ENCODE measurements at regions not wholly inside any gene's neighbourhood (a gene's known extent, or its start where the extent isn't known, plus 50 kb on each side); places are given as distances from the start of the nearest gene placed in this dataset.

DNA sequence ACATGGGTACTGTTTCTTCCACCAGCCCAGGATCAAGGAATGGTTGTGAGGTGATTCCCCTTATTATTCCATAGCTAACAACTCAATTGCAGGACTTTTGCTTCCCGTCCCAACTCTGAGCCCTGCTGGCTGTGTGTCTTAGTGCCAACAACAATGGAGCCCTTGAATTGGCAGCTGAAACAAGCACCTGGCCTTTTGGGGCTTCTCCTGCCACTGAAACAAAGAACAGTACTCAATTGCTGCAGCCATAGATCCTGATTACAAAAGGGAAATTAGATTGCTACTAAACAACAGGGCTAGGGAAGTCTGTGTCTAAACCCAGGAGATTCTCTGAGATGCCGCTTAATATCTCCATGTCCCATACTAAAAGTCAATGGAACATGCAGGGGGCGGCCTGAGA, 61.3 kb upstream of the CARMIL1 start:
- no peak for DNase-seq (ENCODE audit: low read depth)
- no peak overlapping the region for H3K4me3 ChIP-seq (ENCODE audit: low read depth, low read length)
- TF ChIP-seq, protein P1, sequence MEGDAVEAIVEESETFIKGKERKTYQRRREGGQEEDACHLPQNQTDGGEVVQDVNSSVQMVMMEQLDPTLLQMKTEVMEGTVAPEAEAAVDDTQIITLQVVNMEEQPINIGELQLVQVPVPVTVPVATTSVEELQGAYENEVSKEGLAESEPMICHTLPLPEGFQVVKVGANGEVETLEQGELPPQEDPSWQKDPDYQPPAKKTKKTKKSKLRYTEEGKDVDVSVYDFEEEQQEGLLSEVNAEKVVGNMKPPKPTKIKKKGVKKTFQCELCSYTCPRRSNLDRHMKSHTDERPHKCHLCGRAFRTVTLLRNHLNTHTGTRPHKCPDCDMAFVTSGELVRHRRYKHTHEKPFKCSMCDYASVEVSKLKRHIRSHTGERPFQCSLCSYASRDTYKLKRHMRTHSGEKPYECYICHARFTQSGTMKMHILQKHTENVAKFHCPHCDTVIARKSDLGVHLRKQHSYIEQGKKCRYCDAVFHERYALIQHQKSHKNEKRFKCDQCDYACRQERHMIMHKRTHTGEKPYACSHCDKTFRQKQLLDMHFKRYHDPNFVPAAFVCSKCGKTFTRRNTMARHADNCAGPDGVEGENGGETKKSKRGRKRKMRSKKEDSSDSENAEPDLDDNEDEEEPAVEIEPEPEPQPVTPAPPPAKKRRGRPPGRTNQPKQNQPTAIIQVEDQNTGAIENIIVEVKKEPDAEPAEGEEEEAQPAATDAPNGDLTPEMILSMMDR (IDR thresholded peaks at IDR 0.05; ENCODE audit: low read depth, low read length, missing control alignments): no peak

DNA sequence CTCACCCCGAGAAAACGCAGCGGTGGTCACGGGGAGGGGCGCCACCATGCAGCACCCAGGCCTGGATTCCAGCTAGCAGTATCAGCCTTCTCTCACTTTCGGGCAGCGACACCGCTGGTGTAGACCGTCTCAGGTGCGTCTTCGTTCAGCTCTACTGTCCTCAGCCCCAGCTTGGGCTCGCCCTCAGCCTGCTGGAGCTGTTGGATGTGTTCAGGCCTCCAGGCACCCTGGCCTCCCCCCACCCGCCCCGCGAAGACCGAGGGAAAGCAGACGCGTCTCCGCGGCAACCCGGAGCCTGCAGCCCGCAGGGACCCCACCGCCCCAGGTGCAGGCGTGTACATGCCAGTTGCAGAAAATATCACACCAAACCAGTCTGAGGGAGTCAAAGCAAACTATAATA, 60.8 kb upstream of the CARMIL1 start:
- DNase-seq (ENCODE audit: low read depth): no peak
- TF ChIP-seq, protein P1 (IDR thresholded peaks at IDR 0.05; ENCODE audit: low read depth, low read length, missing control alignments): no peak
- no peak overlapping the region for H3K4me3 ChIP-seq (ENCODE audit: low read depth, low read length)

DNA sequence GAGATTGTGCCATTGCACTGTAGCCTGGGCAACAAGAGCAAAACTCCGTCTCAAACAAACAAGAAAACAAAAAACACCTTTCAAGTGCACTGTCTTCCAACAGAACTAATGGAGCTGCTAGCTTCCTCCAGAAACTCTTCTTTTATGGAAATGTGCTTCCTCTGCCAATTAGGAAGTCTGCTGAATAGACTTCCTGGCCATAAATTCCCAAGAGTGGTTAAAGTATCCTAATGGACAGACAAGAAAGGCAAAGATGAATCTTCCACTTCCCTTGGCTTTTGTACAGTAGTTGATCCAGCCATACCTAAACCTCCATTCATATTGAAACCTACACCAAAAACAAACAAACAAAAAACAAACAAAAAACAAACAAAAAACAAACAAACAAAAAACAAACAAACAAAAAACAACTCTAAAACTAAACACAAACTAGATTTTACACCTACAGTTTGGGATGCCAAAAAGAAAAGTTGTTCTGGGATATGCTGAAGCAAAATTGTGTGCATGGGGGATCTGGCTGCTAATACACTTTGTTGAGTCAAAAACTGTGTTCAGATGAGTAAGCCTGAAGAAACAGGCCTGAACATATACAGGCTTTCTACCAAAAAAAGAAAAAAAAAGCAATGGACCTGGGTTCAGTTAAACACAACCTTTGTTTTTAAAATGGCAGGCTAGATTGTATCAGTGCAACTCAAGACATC, 59.8 kb upstream of the CARMIL1 start:
- no peak for DNase-seq (ENCODE audit: low read depth)
- TF ChIP-seq, protein P1 (IDR thresholded peaks at IDR 0.05; ENCODE audit: low read depth, low read length, missing control alignments): no peak
- H3K4me3 ChIP-seq (ENCODE audit: low read depth, low read length): no peak overlapping the region

DNA sequence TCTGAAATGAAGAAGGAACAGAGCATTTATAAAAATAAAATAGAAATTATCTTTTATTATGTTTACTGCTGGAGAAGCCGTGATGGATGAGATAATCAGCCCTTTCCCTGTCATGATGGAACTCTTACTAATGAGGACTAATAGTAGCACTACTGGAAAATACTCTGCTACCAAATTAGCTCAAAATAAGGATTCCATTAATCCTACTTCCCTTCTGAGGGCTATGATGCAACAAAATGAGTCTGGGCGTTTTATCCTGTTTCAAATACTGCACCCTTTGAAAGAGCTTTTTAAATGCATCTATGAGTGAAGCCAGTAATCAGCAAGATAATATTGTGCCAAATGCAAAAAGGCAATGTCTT, 59.3 kb upstream of the CARMIL1 start:
- TF ChIP-seq, protein P1 (IDR thresholded peaks at IDR 0.05; ENCODE audit: low read depth, low read length, missing control alignments): no peak

DNA sequence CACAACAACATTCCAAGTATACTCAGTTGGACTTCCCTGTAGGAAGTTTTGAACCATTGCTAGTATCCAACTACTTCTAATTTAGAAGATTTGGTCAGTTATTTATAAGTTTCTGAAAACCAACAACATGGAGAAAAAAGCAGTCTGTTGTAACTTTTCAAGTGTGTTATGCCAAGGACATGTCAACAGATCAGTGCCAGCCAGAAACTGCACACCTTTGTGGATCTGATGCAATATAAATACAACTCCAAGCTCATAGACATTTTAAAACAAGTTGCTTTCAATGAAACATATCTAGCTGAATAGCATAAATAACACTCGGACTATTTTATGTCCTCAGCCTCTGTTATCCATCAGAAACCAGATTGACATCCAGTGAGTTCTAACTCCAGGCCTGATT, 58.3 kb upstream of the CARMIL1 start:
- no peak overlapping the region for H3K4me3 ChIP-seq (ENCODE audit: low read depth, low read length)
- TF ChIP-seq, protein P1 (IDR thresholded peaks at IDR 0.05; ENCODE audit: low read depth, low read length, missing control alignments): no peak
- DNase-seq (ENCODE audit: low read depth): no peak

More for the DNA sequence above, 59.3 kb upstream of the CARMIL1 start:
- DNase-seq (ENCODE audit: low read depth): no peak
- H3K4me3 ChIP-seq (ENCODE audit: low read depth, low read length): no peak overlapping the region

DNA sequence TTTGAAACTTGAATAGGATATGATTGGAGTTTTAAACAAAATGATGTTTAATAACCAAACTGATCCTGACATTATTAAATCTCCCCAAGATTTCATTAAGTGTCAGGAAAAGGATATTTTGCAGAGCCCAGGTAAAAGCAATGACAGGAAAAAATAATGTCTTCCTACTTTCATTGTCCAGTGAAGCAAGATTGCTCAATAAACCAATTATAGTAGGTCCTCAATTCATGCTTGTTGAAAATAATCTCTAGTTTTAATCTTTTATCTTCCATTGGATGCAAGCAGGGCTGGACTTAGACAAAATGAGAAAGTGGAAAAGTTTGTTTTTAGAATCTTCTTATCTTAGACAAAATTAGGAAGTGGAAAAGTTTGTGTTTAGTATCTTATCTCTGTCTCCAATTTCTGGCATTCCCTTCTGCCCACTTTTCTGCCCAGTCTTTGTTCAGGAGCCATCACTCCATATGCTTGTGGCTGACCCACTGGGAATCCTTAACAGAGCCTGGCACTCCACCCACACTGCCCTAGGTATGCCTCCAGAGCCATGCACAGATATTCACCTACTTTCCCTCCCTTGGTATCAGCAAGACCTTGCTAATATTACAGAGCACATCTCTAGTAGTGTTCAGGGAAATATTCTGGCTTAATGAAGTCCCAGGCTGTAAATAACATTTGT, 57.0 kb upstream of the CARMIL1 start:
- no peak overlapping the region for H3K4me3 ChIP-seq (ENCODE audit: low read depth, low read length)
- no peak for DNase-seq (ENCODE audit: low read depth)
- TF ChIP-seq, protein P1 (IDR thresholded peaks at IDR 0.05; ENCODE audit: low read depth, low read length, missing control alignments): no peak
